ENCODE measurements at regions not wholly inside any gene's neighbourhood (a gene's known extent, or its start where the extent isn't known, plus 50 kb on each side); places are given as distances from the start of the nearest gene placed in this dataset.

DNA sequence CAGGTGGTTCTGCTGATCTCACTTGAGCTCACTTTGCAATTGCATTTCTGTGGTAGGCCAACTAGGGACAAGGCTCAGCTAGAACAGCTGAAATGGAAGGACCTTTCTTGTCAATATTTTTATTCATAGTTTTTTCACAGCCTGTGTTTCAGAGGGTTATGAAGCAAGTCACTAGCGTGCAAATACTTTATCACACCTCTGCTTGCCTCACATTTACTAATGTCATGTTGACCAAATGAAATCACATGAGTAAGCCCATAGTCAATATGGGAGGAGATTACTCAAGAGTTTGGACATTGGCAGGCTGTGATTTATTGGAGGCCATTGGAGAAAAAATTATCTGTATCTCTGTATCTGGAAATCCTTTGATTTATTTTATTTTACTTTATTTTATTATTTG lies 628.3 kb upstream of the EPHA5 start:
- TF ChIP-seq, protein P1, sequence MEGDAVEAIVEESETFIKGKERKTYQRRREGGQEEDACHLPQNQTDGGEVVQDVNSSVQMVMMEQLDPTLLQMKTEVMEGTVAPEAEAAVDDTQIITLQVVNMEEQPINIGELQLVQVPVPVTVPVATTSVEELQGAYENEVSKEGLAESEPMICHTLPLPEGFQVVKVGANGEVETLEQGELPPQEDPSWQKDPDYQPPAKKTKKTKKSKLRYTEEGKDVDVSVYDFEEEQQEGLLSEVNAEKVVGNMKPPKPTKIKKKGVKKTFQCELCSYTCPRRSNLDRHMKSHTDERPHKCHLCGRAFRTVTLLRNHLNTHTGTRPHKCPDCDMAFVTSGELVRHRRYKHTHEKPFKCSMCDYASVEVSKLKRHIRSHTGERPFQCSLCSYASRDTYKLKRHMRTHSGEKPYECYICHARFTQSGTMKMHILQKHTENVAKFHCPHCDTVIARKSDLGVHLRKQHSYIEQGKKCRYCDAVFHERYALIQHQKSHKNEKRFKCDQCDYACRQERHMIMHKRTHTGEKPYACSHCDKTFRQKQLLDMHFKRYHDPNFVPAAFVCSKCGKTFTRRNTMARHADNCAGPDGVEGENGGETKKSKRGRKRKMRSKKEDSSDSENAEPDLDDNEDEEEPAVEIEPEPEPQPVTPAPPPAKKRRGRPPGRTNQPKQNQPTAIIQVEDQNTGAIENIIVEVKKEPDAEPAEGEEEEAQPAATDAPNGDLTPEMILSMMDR (IDR thresholded peaks at IDR 0.05): no peak
- TF ChIP-seq POLR2A (IDR thresholded peaks at IDR 0.05): no peak

Data from uterus (tissue), 2 donors.